D341Med (cell line): ENCODE measurements at regions not wholly inside any gene's neighbourhood (a gene's known extent, or its start where the extent isn't known, plus 50 kb on each side); places are given as distances from the start of the nearest gene placed in this dataset.

Experiments
- DNase-seq: peaks from one replicate; pipeline ENCODE4 v3.0.0; 2012; ENCODE audit warnings: low spot score

GRCh38 chr3:35946854-35947515 lies 307.7 kb downstream of the ARPP21 start:
- no peak for DNase-seq

- no peak for DNase-seq
Measured at GRCh38 chr3:35950021-35950420, 310.7 kb downstream of the ARPP21 start.

GRCh38 chr3:35954413-35954812 lies 315.1 kb downstream of the ARPP21 start:
- no peak for DNase-seq

- DNase-seq: peak; percentile 43
Measured at GRCh38 chr3:35965908-35966307, 326.6 kb downstream of the ARPP21 start.

- no peak for DNase-seq
Measured at GRCh38 chr3:35966629-35967464, 327.5 kb downstream of the ARPP21 start.

- DNase-seq: no peak
Measured at GRCh38 chr3:35968043-35968622, 328.8 kb downstream of the ARPP21 start.

GRCh38 chr3:35969406-35969805 lies 330.1 kb downstream of the ARPP21 start:
- DNase-seq: no peak

GRCh38 chr3:35970793-35971192 lies 331.5 kb downstream of the ARPP21 start:
- DNase-seq: no peak

- DNase-seq: no peak
Measured at GRCh38 chr3:35971686-35972085, 332.4 kb downstream of the ARPP21 start.

GRCh38 chr3:35974872-35975271 lies 335.5 kb downstream of the ARPP21 start:
- no peak for DNase-seq

- DNase-seq: no peak
Measured at GRCh38 chr3:35986161-35986560, 346.8 kb downstream of the ARPP21 start.

- DNase-seq: no peak
Measured at GRCh38 chr3:35987386-35987785, 348.1 kb downstream of the ARPP21 start.

- DNase-seq: no peak
Measured at GRCh38 chr3:35992041-35992440, 352.7 kb downstream of the ARPP21 start.

GRCh38 chr3:36011791-36012190 lies 368.5 kb upstream of the STAC start:
- no peak for DNase-seq

GRCh38 chr3:36013425-36013824 lies 366.9 kb upstream of the STAC start:
- DNase-seq: no peak

GRCh38 chr3:36025232-36025631 lies 355.1 kb upstream of the STAC start:
- DNase-seq: no peak

- peak; percentile 30 for DNase-seq
Measured at GRCh38 chr3:36032180-36033047, 347.9 kb upstream of the STAC start.

- no peak for DNase-seq
Measured at GRCh38 chr3:36058404-36059030, 321.8 kb upstream of the STAC start.

GRCh38 chr3:36060950-36061349 lies 319.4 kb upstream of the STAC start:
- no peak for DNase-seq

- DNase-seq: no peak
Measured at GRCh38 chr3:36063992-36064391, 316.3 kb upstream of the STAC start.

GRCh38 chr3:36065321-36065720 lies 315.0 kb upstream of the STAC start:
- no peak for DNase-seq

GRCh38 chr3:36075491-36075890 lies 304.8 kb upstream of the STAC start:
- no peak for DNase-seq
